HEK293T (cell line): ENCODE measurements at regions not wholly inside any gene's neighbourhood (a gene's known extent, or its start where the extent isn't known, plus 50 kb on each side); places are given as distances from the start of the nearest gene placed in this dataset.

Experiments used
- ARNT ChIP-seq: fragments of 450-650 bp; IDR thresholded peaks from 2 replicates; pipeline ENCODE4 v1.6.1; 2017; ENCODE audit warnings: mild to moderate bottlenecking
- BHLHE40 ChIP-seq: fragments of 450-650 bp; IDR thresholded peaks from 2 replicates; pipeline ENCODE4 v1.6.1; 2016; ENCODE audit warnings: mild to moderate bottlenecking, moderate library complexity, borderline replicate concordance
- CTBP1 ChIP-seq: fragments of 450-650 bp; IDR thresholded peaks from 2 replicates; pipeline ENCODE4 v1.6.1; 2016; ENCODE audit warnings: borderline replicate concordance
- ELF4 ChIP-seq: fragments of 450-650 bp; IDR thresholded peaks from 2 replicates; pipeline ENCODE4 v1.6.1; 2017; ENCODE audit warnings: antibody characterized with exemption
- FOXA1 ChIP-seq: fragments of 450-650 bp; IDR thresholded peaks from 2 replicates; pipeline ENCODE4 v1.6.1; 2016; ENCODE audit warnings: mild to moderate bottlenecking
- FOXK2 ChIP-seq: fragments of 450-650 bp; IDR thresholded peaks from 2 replicates; pipeline ENCODE4 v1.6.1; 2016; ENCODE audit warnings: mild to moderate bottlenecking
- FOXM1 ChIP-seq: fragments of 450-650 bp; IDR thresholded peaks from 2 replicates; pipeline ENCODE4 v1.6.1; 2017; ENCODE audit warnings: mild to moderate bottlenecking, borderline replicate concordance
- HDGF ChIP-seq: fragments of 450-650 bp; IDR thresholded peaks from 2 replicates; pipeline ENCODE4 v1.6.1; 2017; ENCODE audit warnings: antibody characterized with exemption, borderline replicate concordance
- NFRKB ChIP-seq: fragments of 450-650 bp; IDR thresholded peaks from 2 replicates; pipeline ENCODE4 v1.6.1; 2016; ENCODE audit warnings: mild to moderate bottlenecking, moderate library complexity
- PKNOX1 ChIP-seq: fragments of 450-650 bp; IDR thresholded peaks from 2 replicates; pipeline ENCODE4 v1.6.1; 2016
- SP1 ChIP-seq: fragments of 450-650 bp; IDR thresholded peaks from 2 replicates; pipeline ENCODE4 v1.6.1; 2017
- SUZ12 ChIP-seq: fragments of 450-650 bp; IDR thresholded peaks from 2 replicates; pipeline ENCODE4 v1.6.1; 2016; ENCODE audit warnings: mild to moderate bottlenecking
- TARDBP ChIP-seq: fragments of 450-650 bp; IDR thresholded peaks from 2 replicates; pipeline ENCODE4 v1.6.1; 2016

GRCh38 chr20:58038123-58038654, 190.3 kb downstream of the ANKRD60 start:
- TF ChIP-seq FOXM1 = no peak
- TF ChIP-seq BHLHE40 = no peak
- no peak for TF ChIP-seq SP1
- no peak for TF ChIP-seq ELF4
- TF ChIP-seq CTBP1 = no peak
- no peak for TF ChIP-seq ARNT
- TF ChIP-seq NFRKB = no peak
- no peak for TF ChIP-seq SUZ12
- no peak for TF ChIP-seq FOXA1
- TF ChIP-seq HDGF = no peak
- no peak for TF ChIP-seq TARDBP
- no peak for TF ChIP-seq FOXK2
- no peak for TF ChIP-seq PKNOX1
